Pancreas (tissue), 10 donors: ENCODE measurements at regions not wholly inside any gene's neighbourhood (a gene's known extent, or its start where the extent isn't known, plus 50 kb on each side); places are given as distances from the start of the nearest gene placed in this dataset.

Experiments used
- ATAC-seq, 4 donors: fragments of 200-7000 bp; cut with Tn5 transposase; one replicate each; pipeline versions ENCODE4 v1.8.0 to v1.9.1; 2020; ENCODE audit warnings: mild to moderate bottlenecking in 4 of 4, moderate library complexity in 4 of 4
- DNase-seq, 6 donors: peaks; one replicate each; pipeline ENCODE4 v3.0.0-alpha.2; 2020
- FAIRE-seq: peaks from 2 replicates; lab custom pipeline; 2012; peaks lifted over from hg19 to GRCh38; lab: Jason Lieb, UNC
- H3K27ac ChIP-seq, 4 donors: fragments of 200-600 bp; sonication (generic); 1 replicate in 3 of 4; 2 replicates in 1 of 4; pipeline versions ENCODE4 v1.5.0 to v1.8.0; 2020
- H3K27me3 ChIP-seq, 4 donors: fragments of 200-600 bp; one replicate each; pipeline ENCODE4 v1.8.0; 2021
- H3K36me3 ChIP-seq, 3 donors: fragments of 200-600 bp; sonication (generic) in 1 of 3; one replicate each; pipeline versions ENCODE4 v1.5.0 to v1.8.0; 2020 to 2021
- H3K4me1 ChIP-seq, 3 donors: fragments of 200-600 bp; one replicate each; pipeline ENCODE4 v1.8.0; 2021
- H3K4me3 ChIP-seq, 4 donors: fragments of 200-600 bp; sonication (generic) in 2 of 4; one replicate each; pipeline versions ENCODE4 v1.5.0 to v1.8.0; 2020 to 2021
- H3K9me3 ChIP-seq, 4 donors: fragments of 200-600 bp; one replicate each; pipeline ENCODE4 v1.8.0; 2021
- WGBS, 2 donors: extraction: QIAGEN DNeasy Blood & Tissue Kit; methylation state at CpG; one replicate each; pipeline ENCODE4 v1.1.7; 2013; 5-methylcytosine and 5-hydroxymethylcytosine counted together
- intact Hi-C, 3 donors: fragments of 100-400 bp; cut with DNase I; formaldehyde crosslinking; loops; one replicate each; pipeline versions ENCODE4 v1.11.1 to v1.14.2; 2022
- TF ChIP-seq, protein P1 (sequence below), 4 donors: fragments of 200-600 bp; sonication (generic) in 3 of 4; IDR thresholded peaks; one replicate each; pipeline versions ENCODE4 v1.5.0 to v1.8.0; 2021; ENCODE audit warnings: antibody characterized with exemption in 4 of 4
- donor health status: healthy with polysubstance abuse.
- donor health status: DM: no; HTN: no; CAD: no; lungs with moderate emphysema.
- donor health status: DM: no; HTN: no; CAD: no.
- donor health status: control.
- donor health status: control.
- donor health status: Bipolar disorder and iron deficiency.
- donor health status: DM: yes; HTN: yes; CAD: no.
- donor health status: DM: no; HTN: no; CAD: no.
- donor health status: DM: no; HTN: no; CAD: no.
- donor health status: DM: yes; HTN: yes; CAD: no.

DNA sequence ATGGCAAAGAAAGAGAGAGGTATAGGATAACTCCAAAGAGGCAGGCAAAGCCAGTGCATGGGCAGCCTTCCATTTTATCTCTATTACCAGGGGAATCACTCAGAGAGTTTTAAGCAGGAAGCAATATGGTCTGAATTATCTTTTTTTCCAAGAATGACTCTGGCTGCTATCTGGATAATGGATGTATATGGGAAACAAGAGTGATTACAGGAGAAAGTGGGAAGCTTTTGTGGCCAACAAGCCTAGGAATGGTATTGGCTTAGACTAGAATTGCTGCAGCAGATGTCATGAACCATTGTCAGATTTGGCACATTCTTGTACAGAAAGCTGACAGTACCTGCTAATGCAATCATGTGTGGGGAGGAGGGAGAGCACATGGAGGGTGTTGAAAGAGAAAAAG lies 73.0 kb upstream of the BTBD3 start:
- Histone ChIP-seq H3K4me1 (no peaks in the 10 kb centered on the region), H3K36me3 (no peaks in the 10 kb centered on the region), H3K27ac (no peak overlapping the region), H3K9me3 (no peaks in the 10 kb centered on the region), H3K4me3 (no peak overlapping the region), H3K27me3 (no peaks in the 10 kb centered on the region)
- DNase-seq (no peak), ATAC-seq (no peak), FAIRE-seq (no peak)
- intact Hi-C loops = no loop called here
- TF ChIP-seq, protein P1, sequence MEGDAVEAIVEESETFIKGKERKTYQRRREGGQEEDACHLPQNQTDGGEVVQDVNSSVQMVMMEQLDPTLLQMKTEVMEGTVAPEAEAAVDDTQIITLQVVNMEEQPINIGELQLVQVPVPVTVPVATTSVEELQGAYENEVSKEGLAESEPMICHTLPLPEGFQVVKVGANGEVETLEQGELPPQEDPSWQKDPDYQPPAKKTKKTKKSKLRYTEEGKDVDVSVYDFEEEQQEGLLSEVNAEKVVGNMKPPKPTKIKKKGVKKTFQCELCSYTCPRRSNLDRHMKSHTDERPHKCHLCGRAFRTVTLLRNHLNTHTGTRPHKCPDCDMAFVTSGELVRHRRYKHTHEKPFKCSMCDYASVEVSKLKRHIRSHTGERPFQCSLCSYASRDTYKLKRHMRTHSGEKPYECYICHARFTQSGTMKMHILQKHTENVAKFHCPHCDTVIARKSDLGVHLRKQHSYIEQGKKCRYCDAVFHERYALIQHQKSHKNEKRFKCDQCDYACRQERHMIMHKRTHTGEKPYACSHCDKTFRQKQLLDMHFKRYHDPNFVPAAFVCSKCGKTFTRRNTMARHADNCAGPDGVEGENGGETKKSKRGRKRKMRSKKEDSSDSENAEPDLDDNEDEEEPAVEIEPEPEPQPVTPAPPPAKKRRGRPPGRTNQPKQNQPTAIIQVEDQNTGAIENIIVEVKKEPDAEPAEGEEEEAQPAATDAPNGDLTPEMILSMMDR (IDR thresholded peaks at IDR 0.05) = no peak

DNA sequence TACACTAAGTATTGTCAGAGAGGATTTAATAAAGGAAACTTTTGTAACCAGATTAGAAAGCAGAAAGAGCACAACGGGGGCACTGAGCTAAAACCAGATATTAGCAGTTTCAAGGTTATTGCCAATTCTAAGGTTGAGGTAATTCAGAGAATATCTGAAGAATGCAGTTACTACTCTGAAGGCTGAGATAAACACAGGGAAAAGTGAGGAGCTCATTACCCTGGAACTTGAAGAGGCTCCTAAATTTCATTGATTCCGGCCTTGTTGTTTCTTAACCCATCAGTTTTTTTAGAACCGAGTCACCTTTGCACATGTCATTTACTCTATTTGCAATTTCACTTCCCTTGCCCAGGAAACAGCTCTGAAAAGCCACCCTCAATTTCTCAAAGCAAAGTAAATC lies 72.4 kb upstream of the BTBD3 start:
- no peaks in the 10 kb centered on the region for H3K4me1 ChIP-seq
- TF ChIP-seq, protein P1 (IDR thresholded peaks at IDR 0.05) = no peak
- WGBS, 2 donors = 60 to 65% methylated on average over 3 of the region's 3 CpGs
- no peak overlapping the region for H3K27ac ChIP-seq
- DNase-seq (no peak), FAIRE-seq (no peak), ATAC-seq (peak in 1 of 4 donors; percentile 31)
- H3K4me3 ChIP-seq = no peak overlapping the region
- intact Hi-C loops = no loop called here
- no peaks in the 10 kb centered on the region for H3K27me3 ChIP-seq
- H3K9me3 ChIP-seq = no peaks in the 10 kb centered on the region
- no peaks in the 10 kb centered on the region for H3K36me3 ChIP-seq

DNA sequence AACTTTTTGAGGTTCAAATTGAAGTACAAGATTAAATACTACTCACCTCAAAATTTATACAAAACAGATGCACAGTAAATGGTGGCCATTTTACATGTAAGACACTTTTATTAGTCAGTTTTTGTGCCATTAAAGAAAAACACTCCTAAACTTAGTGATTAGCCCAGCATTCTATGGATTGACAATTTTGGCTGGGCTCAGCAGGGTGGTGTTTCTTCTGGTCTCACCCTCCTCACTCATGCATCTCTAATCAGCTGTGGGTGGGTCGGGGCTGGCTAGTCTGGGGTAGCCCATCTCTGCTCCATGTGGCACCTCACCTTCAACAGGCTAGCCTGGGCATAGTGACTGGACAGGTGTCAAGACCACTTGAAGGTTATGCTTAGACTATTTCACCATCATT lies 71.6 kb upstream of the BTBD3 start:
- WGBS, 2 donors = 92 to 93% methylated on average over 1 of the region's 1 CpG
- Histone ChIP-seq H3K4me3 (no peak overlapping the region), H3K9me3 (no peaks in the 10 kb centered on the region), H3K36me3 (no peaks in the 10 kb centered on the region), H3K4me1 (no peaks in the 10 kb centered on the region), H3K27ac (no peak overlapping the region), H3K27me3 (no peaks in the 10 kb centered on the region)
- TF ChIP-seq, protein P1 (IDR thresholded peaks at IDR 0.05) = no peak
- ATAC-seq (no peak), FAIRE-seq (no peak), DNase-seq (no peak)
- intact Hi-C loops = no loop called here

DNA sequence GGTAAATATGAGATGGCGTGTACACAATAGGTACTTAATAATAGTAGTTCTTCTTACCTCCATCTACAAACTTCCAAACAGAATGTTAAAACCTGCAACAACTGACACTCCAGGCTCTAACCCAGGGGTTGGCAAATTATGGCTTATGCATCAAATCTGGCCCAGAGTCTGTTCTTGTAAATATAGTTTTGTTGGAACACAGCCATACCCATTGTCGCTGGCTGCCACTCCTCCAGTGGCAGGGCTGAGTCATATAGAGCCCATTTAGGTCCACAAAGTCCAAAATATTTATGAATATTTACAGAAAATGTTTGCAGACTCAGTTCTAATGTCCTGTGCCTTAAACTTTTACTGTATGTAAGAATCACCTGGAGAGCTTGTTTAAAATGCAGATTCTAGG lies 69.9 kb upstream of the BTBD3 start:
- Histone ChIP-seq H3K27me3 (no peaks in the 10 kb centered on the region), H3K36me3 (no peaks in the 10 kb centered on the region), H3K4me3 (no peak overlapping the region), H3K9me3 (no peaks in the 10 kb centered on the region), H3K4me1 (no peaks in the 10 kb centered on the region), H3K27ac (no peak overlapping the region)
- TF ChIP-seq, protein P1 (IDR thresholded peaks at IDR 0.05) = no peak
- ATAC-seq (no peak), DNase-seq (no peak), FAIRE-seq (no peak)
- WGBS, 2 donors = 72 to 74% methylated on average over 2 of the region's 2 CpGs
- intact Hi-C loops = no loop called here

DNA sequence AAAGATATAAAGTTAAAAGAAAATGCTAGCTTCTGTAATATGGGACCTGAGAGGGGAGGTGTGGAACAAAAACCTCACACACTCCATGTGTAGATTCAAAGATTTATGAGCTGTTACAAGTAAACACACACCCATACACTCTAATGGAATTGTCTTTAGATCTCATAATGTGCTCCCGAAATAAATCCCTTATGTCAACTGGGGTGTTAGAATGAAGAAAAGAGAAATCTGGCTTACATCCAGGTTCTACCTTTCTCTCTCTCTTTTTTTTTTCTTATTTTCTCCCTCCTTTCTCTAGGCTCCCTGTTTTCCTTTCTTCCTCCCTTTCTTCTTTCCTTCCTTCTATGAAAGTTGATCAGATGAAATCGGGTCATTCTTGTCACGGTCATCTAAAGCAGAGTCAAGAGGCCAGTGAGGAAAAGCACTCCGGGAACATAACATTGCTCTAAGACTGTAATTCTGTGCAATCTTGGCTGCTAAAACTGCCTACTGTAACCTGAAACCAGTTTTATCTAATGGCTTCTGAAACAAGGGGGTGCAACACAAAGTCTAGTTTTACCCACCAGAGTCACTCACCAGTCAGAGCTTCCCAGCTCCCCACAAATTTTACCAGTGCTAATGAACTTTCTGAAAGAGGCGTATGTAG lies 68.3 kb upstream of the BTBD3 start:
- Histone ChIP-seq H3K36me3 (no peaks in the 10 kb centered on the region), H3K27ac (no peak overlapping the region), H3K9me3 (no peaks in the 10 kb centered on the region), H3K4me3 (no peak overlapping the region), H3K27me3 (no peaks in the 10 kb centered on the region), H3K4me1 (no peaks in the 10 kb centered on the region)
- 57 to 76% methylated on average over 5 of the region's 5 CpGs for WGBS, 2 donors
- TF ChIP-seq, protein P1 (IDR thresholded peaks at IDR 0.05) = no peak
- no peak for DNase-seq
- intact Hi-C loops = no loop called here
- no peak for ATAC-seq
- no peak for FAIRE-seq
